H1 (cell line): ENCODE measurements at regions not wholly inside any gene's neighbourhood (a gene's known extent, or its start where the extent isn't known, plus 50 kb on each side); places are given as distances from the start of the nearest gene placed in this dataset.

ENCODE experiments used
- CTCF ChIA-PET: fragments of 300-600 bp; sonication (Branson Sonifier 250); formaldehyde crosslinking; loops from one replicate; lab custom pipeline; 2021; ENCODE audit not compliant: partially characterized antibody; lab: Charles Lee
- POLR2A ChIA-PET: fragments of 300-600 bp; sonication (Branson Sonifier 250); formaldehyde crosslinking; loops from one replicate; lab custom pipeline; 2021; ENCODE audit warnings: inconsistent platforms; ENCODE audit not compliant: partially characterized antibody; lab: Charles Lee
- DNase-seq, 2 experiments: peaks; one replicate each; pipeline versions ENCODE4 v3.0.0 to v3.0.0-alpha.2; 2010 to 2022; ENCODE audit warnings: low spot score in 2 of 2, low read depth in 1 of 2, mixed read lengths in 1 of 2
- FAIRE-seq: peaks from 2 replicates; lab custom pipeline; 2011; peaks lifted over from hg19 to GRCh38; lab: Jason Lieb, UNC
- H2AFZ ChIP-seq: 2 replicates; pipeline ENCODE4 v1.8.1; 2012; ENCODE audit warnings: low read length, inconsistent platforms
- H2AK5ac ChIP-seq: 2 replicates; pipeline ENCODE4 v1.6.1; 2013; ENCODE audit warnings: low read depth, low read length
- H2BK120ac ChIP-seq: replicated peaks from 2 replicates; pipeline ENCODE3; 2013; ENCODE audit warnings: low read depth, low read length, inconsistent platforms
- H2BK12ac ChIP-seq: 2 replicates; pipeline ENCODE4 v1.6.1; 2013; ENCODE audit warnings: low read depth, low read length
- H2BK15ac ChIP-seq: 2 replicates; pipeline ENCODE4 v1.6.1; 2013; ENCODE audit warnings: low read length
- H2BK20ac ChIP-seq: 2 replicates; pipeline ENCODE4 v1.6.1; 2013; ENCODE audit warnings: low read length
- H2BK5ac ChIP-seq: 2 replicates; pipeline ENCODE4 v1.6.1; 2013; ENCODE audit warnings: low read depth, low read length
- H3K14ac ChIP-seq: 2 replicates; pipeline ENCODE4 v1.6.1; 2013; ENCODE audit warnings: inconsistent platforms; ENCODE audit not compliant: insufficient read length
- H3K18ac ChIP-seq: 2 replicates; pipeline ENCODE4 v1.6.1; 2013; ENCODE audit warnings: low read length; ENCODE audit errors: extremely low read depth
- H3K23ac ChIP-seq: 2 replicates; pipeline ENCODE4 v1.6.1; 2013; ENCODE audit warnings: inconsistent platforms; ENCODE audit not compliant: insufficient read length
- H3K23me2 ChIP-seq: 2 replicates; pipeline ENCODE4 v1.6.1; 2013; ENCODE audit warnings: low read depth, low read length
- H3K27ac ChIP-seq: 2 replicates; pipeline ENCODE4 v1.6.1; 2011; ENCODE audit warnings: low read depth, low read length, inconsistent platforms
- H3K27me3 ChIP-seq, 4 experiments: replicated peaks in 1 of 4; 1 replicate in 1 of 4; 2 replicates in 3 of 4; pipeline versions ENCODE4 v1.6.1 to v1.8.1; 2011 to 2013; ENCODE audit warnings: low read length in 3 of 4, mild to moderate bottlenecking in 3 of 4, inconsistent platforms in 2 of 4, mixed read lengths in 2 of 4, moderate library complexity in 1 of 4; ENCODE audit not compliant: control insufficient read depth in 3 of 4, insufficient read depth in 3 of 4; ENCODE audit errors: extremely low read depth in 1 of 4
- H3K36me3 ChIP-seq, 4 experiments: 2 replicates each; pipeline versions ENCODE4 v1.6.1 to v1.8.1; 2011 to 2013; ENCODE audit warnings: mild to moderate bottlenecking in 4 of 4, low read length in 3 of 4, moderate library complexity in 2 of 4, control low read depth in 1 of 4, inconsistent platforms in 1 of 4; ENCODE audit not compliant: insufficient read depth in 4 of 4, control insufficient read depth in 2 of 4
- H3K4ac ChIP-seq: replicated peaks from 2 replicates; pipeline ENCODE3; 2013; ENCODE audit warnings: low read length, low read depth, mixed read lengths, inconsistent platforms; ENCODE audit not compliant: insufficient read length
- H3K4me1 ChIP-seq, 4 experiments: replicated peaks in 1 of 4; 1 replicate in 1 of 4; 2 replicates in 3 of 4; pipeline versions ENCODE4 v1.6.1 to v1.8.1; 2011 to 2013; ENCODE audit warnings: low read length in 3 of 4, inconsistent platforms in 2 of 4, mixed read lengths in 1 of 4; ENCODE audit not compliant: insufficient read depth in 4 of 4, control insufficient read depth in 3 of 4
- H3K4me2 ChIP-seq, 2 experiments: 2 replicates each; pipeline versions ENCODE4 v1.6.1 to v1.8.1; 2011 to 2013; ENCODE audit warnings: low read depth in 2 of 2, low read length in 2 of 2, control low read depth in 1 of 2, inconsistent platforms in 1 of 2, mild to moderate bottlenecking in 1 of 2; ENCODE audit not compliant: insufficient read depth in 1 of 2
- H3K4me3 ChIP-seq, 4 experiments: fragments of 200-600, 300-600 bp in 1 of 4; sonication (generic), shearing (Covaris generic), sonication (Bioruptor Twin) in 1 of 4; 2 replicates each; pipeline versions ENCODE4 v1.5.1 to v1.8.1; 2011 to 2016; ENCODE audit warnings: low read length in 4 of 4, low read depth in 3 of 4, control low read depth in 2 of 4, inconsistent platforms in 2 of 4, mild to moderate bottlenecking in 2 of 4, mixed read lengths in 1 of 4, moderate library complexity in 1 of 4; ENCODE audit not compliant: insufficient read depth in 2 of 4; ENCODE audit errors: extremely low read depth in 1 of 4
- H3K56ac ChIP-seq: replicated peaks from 2 replicates; pipeline ENCODE3; 2013; ENCODE audit warnings: low read depth, mild to moderate bottlenecking, mixed read lengths, low read length, inconsistent platforms; ENCODE audit not compliant: insufficient read length
- H3K79me1 ChIP-seq: 2 replicates; pipeline ENCODE4 v1.6.1; 2013; ENCODE audit warnings: low read depth, low read length, control low read depth
- H3K79me2 ChIP-seq, 2 experiments: 2 replicates each; pipeline versions ENCODE4 v1.6.1 to v1.8.1; 2012 to 2013; ENCODE audit warnings: low read length in 2 of 2, mild to moderate bottlenecking in 2 of 2, inconsistent platforms in 1 of 2; ENCODE audit not compliant: insufficient read depth in 2 of 2, control insufficient read depth in 1 of 2
- H3K9ac ChIP-seq, 4 experiments: replicated peaks in 1 of 4; 1 replicate in 1 of 4; 2 replicates in 3 of 4; pipeline versions ENCODE4 v1.6.1 to v1.8.1; 2011 to 2013; ENCODE audit warnings: low read depth in 3 of 4, low read length in 3 of 4, control low read depth in 2 of 4, mild to moderate bottlenecking in 2 of 4, moderate library complexity in 2 of 4, inconsistent platforms in 1 of 4; ENCODE audit errors: extremely low read depth in 1 of 4
- H3K9me3 ChIP-seq, 2 experiments: 2 replicates each; pipeline versions ENCODE4 v1.6.1 to v1.8.1; 2012 to 2013; ENCODE audit warnings: mild to moderate bottlenecking in 2 of 2, moderate library complexity in 2 of 2, control low read depth in 1 of 2, inconsistent platforms in 1 of 2, low read depth in 1 of 2, low read length in 1 of 2, mixed read lengths in 1 of 2; ENCODE audit not compliant: insufficient read depth in 2 of 2
- H4K20me1 ChIP-seq, 2 experiments: replicated peaks in 1 of 2; 2 replicates each; pipeline versions ENCODE3 to v1.8.1; 2011 to 2013; ENCODE audit warnings: inconsistent platforms in 2 of 2, low read length in 2 of 2, mild to moderate bottlenecking in 1 of 2; ENCODE audit not compliant: insufficient read depth in 2 of 2, control insufficient read depth in 1 of 2
- H4K5ac ChIP-seq: 2 replicates; pipeline ENCODE4 v1.6.1; 2013; ENCODE audit warnings: low read length, low read depth, mixed read lengths, inconsistent platforms; ENCODE audit not compliant: insufficient read length
- H4K8ac ChIP-seq: 2 replicates; pipeline ENCODE4 v1.8.0; 2013; ENCODE audit warnings: mild to moderate bottlenecking, moderate library complexity, low read length, inconsistent platforms; ENCODE audit not compliant: insufficient read depth; ENCODE audit errors: extremely low read depth
- H4K91ac ChIP-seq: replicated peaks from 2 replicates; pipeline ENCODE3; 2013; ENCODE audit warnings: low read length, mixed read lengths, inconsistent platforms; ENCODE audit not compliant: insufficient read length
- CHD2 ChIP-seq: IDR thresholded peaks from 2 replicates; pipeline ENCODE4 v1.6.1; 2012; ENCODE audit warnings: low read length, improper control_type of control experiment
- SUZ12 ChIP-seq: fragments of 200-600 bp; sonication (generic); IDR thresholded peaks from 2 replicates; pipeline ENCODE4 v1.6.1; 2012; ENCODE audit warnings: mild to moderate bottlenecking, inconsistent platforms, low read length, moderate library complexity, mixed read lengths
- TBP ChIP-seq: IDR thresholded peaks from 2 replicates; pipeline ENCODE4 v1.6.1; 2011; ENCODE audit warnings: low read depth, low read length, improper control_type of control experiment
- WGBS, 2 experiments: shearing (Covaris generic) in 1 of 2; methylation state at CpG; one replicate each; pipeline versions ENCODE4 v1.1.6 to v1.1.7; 2013 to 2015; ENCODE audit warnings: low lambda C conversion rate in 2 of 2, mixed read lengths in 2 of 2, inconsistent platforms in 1 of 2, low coverage in 1 of 2, missing lambda C conversion rate in 1 of 2; ENCODE audit not compliant: insufficient replicate concordance in 2 of 2, insufficient coverage in 1 of 2, insufficient read length in 1 of 2; ENCODE audit errors: extremely low coverage in 1 of 2, missing lambda C conversion rate in 1 of 2; 5-methylcytosine and 5-hydroxymethylcytosine counted together

DNA sequence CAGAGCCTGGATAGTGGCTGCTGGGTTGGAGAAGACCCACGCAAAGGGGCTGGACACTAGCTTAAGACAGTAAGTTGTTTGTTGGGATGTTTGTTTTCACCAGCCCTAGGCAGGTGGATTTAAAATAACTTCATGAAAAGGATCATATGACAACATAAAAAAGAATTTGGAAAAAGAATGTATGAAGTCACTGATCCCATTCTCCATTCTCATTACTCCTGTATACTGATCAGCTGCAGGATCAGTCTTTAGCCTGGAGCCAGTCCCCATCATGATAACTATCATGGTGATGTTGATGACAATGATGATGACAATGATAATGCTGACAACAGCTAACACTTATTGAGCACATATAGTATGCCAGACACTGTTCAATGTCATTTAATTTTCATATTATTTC is 92.1 kb upstream of the IFNE start:
- no peak overlapping the region for H4K91ac ChIP-seq
- whole genome bisulfite sequencing, 2 experiments = 100% methylated on average over 1 of the region's 1 CpG; no CpG with 5 or more reads in 1 of the 2 experiments

More for the DNA sequence above, 92.1 kb upstream of the IFNE start:
- Histone ChIP-seq H2BK15ac (no peak overlapping the region), H2AFZ (no peak overlapping the region), H3K27ac (no peak overlapping the region), H3K23ac (no peak overlapping the region), H3K23me2 (no peaks in the 10 kb centered on the region; the same call in 1 of the 2 replicates), H3K4me3 (no peak overlapping the region)
- TF ChIP-seq SUZ12 (no peak), TBP (no peak), CHD2 (no peak)
- TF ChIP-seq, all 59 proteins: peak for 0
- Histone ChIP-seq H4K8ac (no peak overlapping the region), H3K14ac (no peak overlapping the region), H3K9me3 (no peaks in the 10 kb centered on the region), H3K4ac (no peak overlapping the region), H3K79me2 (no peaks in the 10 kb centered on the region), H3K4me2 (no peak overlapping the region), H3K9ac (no peak overlapping the region), H2BK20ac (no peak overlapping the region), H4K20me1 (no peaks in the 10 kb centered on the region), H3K4me1 (no peaks in the 10 kb centered on the region), H3K18ac (no peak overlapping the region), H2BK5ac (no peak overlapping the region), H3K36me3 (no peaks in the 10 kb centered on the region), H2AK5ac (no peak overlapping the region), H3K27me3 (no peaks in the 10 kb centered on the region), H3K56ac (no peak overlapping the region), H2BK120ac (no peak overlapping the region), H4K5ac (no peak overlapping the region), H2BK12ac (no peak overlapping the region), H3K79me1 (no peaks in the 10 kb centered on the region)
- DNase-seq = no peak
- ChIA-PET POLR2A (no interaction called here), CTCF (no interaction called here)
- no peak for FAIRE-seq
